ENCODE measurements at regions not wholly inside any gene's neighbourhood (a gene's known extent, or its start where the extent isn't known, plus 50 kb on each side); places are given as distances from the start of the nearest gene placed in this dataset.

DNA sequence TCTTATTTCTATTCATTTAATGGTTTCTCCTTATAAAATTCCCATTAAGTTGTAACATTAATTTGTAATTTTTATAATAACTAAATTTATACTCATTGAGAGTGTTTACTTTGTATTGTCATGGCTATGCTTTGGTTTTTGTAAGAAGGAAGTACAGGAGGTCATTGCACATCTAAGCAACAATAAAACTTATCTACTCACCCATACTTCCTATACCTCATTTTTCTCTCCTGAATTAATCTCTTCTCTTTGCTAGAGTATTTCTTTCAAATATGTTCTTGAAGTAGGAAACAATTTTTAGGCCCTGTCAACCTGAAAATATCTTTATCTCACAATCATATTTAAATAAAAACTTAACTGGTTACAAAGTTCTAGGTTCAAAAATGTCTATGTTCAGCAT is 95.4 kb upstream of the WDR11 start:
- TF ChIP-seq, protein P1, sequence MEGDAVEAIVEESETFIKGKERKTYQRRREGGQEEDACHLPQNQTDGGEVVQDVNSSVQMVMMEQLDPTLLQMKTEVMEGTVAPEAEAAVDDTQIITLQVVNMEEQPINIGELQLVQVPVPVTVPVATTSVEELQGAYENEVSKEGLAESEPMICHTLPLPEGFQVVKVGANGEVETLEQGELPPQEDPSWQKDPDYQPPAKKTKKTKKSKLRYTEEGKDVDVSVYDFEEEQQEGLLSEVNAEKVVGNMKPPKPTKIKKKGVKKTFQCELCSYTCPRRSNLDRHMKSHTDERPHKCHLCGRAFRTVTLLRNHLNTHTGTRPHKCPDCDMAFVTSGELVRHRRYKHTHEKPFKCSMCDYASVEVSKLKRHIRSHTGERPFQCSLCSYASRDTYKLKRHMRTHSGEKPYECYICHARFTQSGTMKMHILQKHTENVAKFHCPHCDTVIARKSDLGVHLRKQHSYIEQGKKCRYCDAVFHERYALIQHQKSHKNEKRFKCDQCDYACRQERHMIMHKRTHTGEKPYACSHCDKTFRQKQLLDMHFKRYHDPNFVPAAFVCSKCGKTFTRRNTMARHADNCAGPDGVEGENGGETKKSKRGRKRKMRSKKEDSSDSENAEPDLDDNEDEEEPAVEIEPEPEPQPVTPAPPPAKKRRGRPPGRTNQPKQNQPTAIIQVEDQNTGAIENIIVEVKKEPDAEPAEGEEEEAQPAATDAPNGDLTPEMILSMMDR (IDR thresholded peaks at IDR 0.05; ENCODE audit: insufficient read depth, low read depth, low read length): no peak
- no peak overlapping the region for H3K4me3 ChIP-seq (ENCODE audit: low read depth, low read length)
- no peaks in the 10 kb centered on the region for H3K27me3 ChIP-seq (ENCODE audit: control insufficient read depth, insufficient read depth, low read length)
- no peaks in the 10 kb centered on the region for H3K36me3 ChIP-seq (ENCODE audit: control insufficient read depth, insufficient read depth, low read length)
- no peak for DNase-seq (ENCODE audit: low read depth)
- CTCF ChIA-PET: no interaction called here
- POLR2A ChIA-PET: no interaction called here

GRCh38 chr10:120760253-120760652 is 90.9 kb upstream of the WDR11 start:
- POLR2A ChIA-PET: no interaction called here
- no peaks in the 10 kb centered on the region for H3K36me3 ChIP-seq (ENCODE audit: control insufficient read depth, insufficient read depth, low read length)

GRCh38 chr10:120761951-120762350 is 89.2 kb upstream of the WDR11 start:
- DNase-seq (ENCODE audit: low read depth): no peak
- H3K27me3 ChIP-seq (ENCODE audit: control insufficient read depth, insufficient read depth, low read length): no peaks in the 10 kb centered on the region
- TF ChIP-seq, protein P1 (IDR thresholded peaks at IDR 0.05; ENCODE audit: insufficient read depth, low read depth, low read length): no peak
- ChIA-PET POLR2A (no interaction called here), CTCF (no interaction called here)
- H3K36me3 ChIP-seq (ENCODE audit: control insufficient read depth, insufficient read depth, low read length): no peaks in the 10 kb centered on the region
- no peak overlapping the region for H3K4me3 ChIP-seq (ENCODE audit: low read depth, low read length)

More at GRCh38 chr10:120760253-120760652, 90.9 kb upstream of the WDR11 start:
- CTCF ChIA-PET: no interaction called here
- Histone ChIP-seq H3K27me3 (ENCODE audit: control insufficient read depth, insufficient read depth, low read length) (no peaks in the 10 kb centered on the region), H3K4me3 (ENCODE audit: low read depth, low read length) (no peak overlapping the region)
- no peak for DNase-seq (ENCODE audit: low read depth)
- TF ChIP-seq, protein P1 (IDR thresholded peaks at IDR 0.05; ENCODE audit: insufficient read depth, low read depth, low read length): no peak

- no peaks in the 10 kb centered on the region for H3K36me3 ChIP-seq (ENCODE audit: control insufficient read depth, insufficient read depth, low read length)
- CTCF ChIA-PET: no interaction called here
- no peak overlapping the region for H3K4me3 ChIP-seq (ENCODE audit: low read depth, low read length)
- no peaks in the 10 kb centered on the region for H3K27me3 ChIP-seq (ENCODE audit: control insufficient read depth, insufficient read depth, low read length)
- POLR2A ChIA-PET: no interaction called here
- DNase-seq (ENCODE audit: low read depth): no peak
- TF ChIP-seq, protein P1 (IDR thresholded peaks at IDR 0.05; ENCODE audit: insufficient read depth, low read depth, low read length): no peak
Measured at GRCh38 chr10:120765226-120765803, 85.8 kb upstream of the WDR11 start.

- no peak for DNase-seq (ENCODE audit: low read depth)
- Histone ChIP-seq H3K27me3 (ENCODE audit: control insufficient read depth, insufficient read depth, low read length) (no peaks in the 10 kb centered on the region), H3K36me3 (ENCODE audit: control insufficient read depth, insufficient read depth, low read length) (no peaks in the 10 kb centered on the region), H3K4me3 (ENCODE audit: low read depth, low read length) (no peak overlapping the region)
- TF ChIP-seq, protein P1 (IDR thresholded peaks at IDR 0.05; ENCODE audit: insufficient read depth, low read depth, low read length): no peak
- ChIA-PET POLR2A (no interaction called here), CTCF (no interaction called here)
Measured at GRCh38 chr10:120768227-120768626, 82.9 kb upstream of the WDR11 start.
